Type B pancreatic cell (in vitro differentiated cells): ENCODE measurements at regions not wholly inside any gene's neighbourhood (a gene's known extent, or its start where the extent isn't known, plus 50 kb on each side); places are given as distances from the start of the nearest gene placed in this dataset.
A peak's percentile ranks its signal among the peaks of the same experiment; 100 is the strongest.

Source experiments
- DNase-seq: peaks from one replicate; pipeline ENCODE4 v3.0.0; 2021; ENCODE audit warnings: mixed read lengths; ENCODE audit not compliant: unreplicated experiment; ENCODE audit errors: extremely low spot score
- H3K27ac Mint-ChIP-seq: 2 replicates; pipeline ENCODE4 v1.8.0; 2021; ENCODE audit warnings: mild to moderate bottlenecking, mixed read lengths
- H3K27me3 Mint-ChIP-seq: 2 replicates; pipeline ENCODE4 v1.8.0; 2021; ENCODE audit warnings: mixed read lengths
- H3K36me3 Mint-ChIP-seq: 2 replicates; pipeline ENCODE4 v1.8.0; 2021; ENCODE audit warnings: mixed read lengths
- H3K4me1 Mint-ChIP-seq: one replicate; pipeline ENCODE4 v1.8.0; 2021; ENCODE audit warnings: mixed read lengths; ENCODE audit not compliant: unreplicated experiment
- H3K4me3 Mint-ChIP-seq: 2 replicates; pipeline ENCODE4 v1.8.0; 2021; ENCODE audit warnings: mild to moderate bottlenecking, mixed read lengths
- H3K9me3 Mint-ChIP-seq: 2 replicates; pipeline ENCODE4 v1.8.0; 2021; ENCODE audit warnings: mixed read lengths
- CTCF ChIP-seq: fragments of 200-600 bp; sonication (generic); conservative IDR thresholded peaks from 2 replicates; pipeline ENCODE4 v1.5.0; 2021; ENCODE audit warnings: antibody characterized with exemption, mild to moderate bottlenecking

GRCh38 chr17:72379516-72379915 lies 258.7 kb downstream of the SOX9 start:
- no peaks in the 10 kb centered on the region for H3K36me3 Mint-ChIP-seq
- no peaks in the 10 kb centered on the region for H3K9me3 Mint-ChIP-seq
- H3K27me3 Mint-ChIP-seq = peaks cover 3% of the 10 kb centered on the region
- peak overlapping the region; percentile 44 for H3K27ac Mint-ChIP-seq
- H3K4me3 Mint-ChIP-seq = no peak overlapping the region
- no peak for TF ChIP-seq CTCF
- no peak for DNase-seq
- H3K4me1 Mint-ChIP-seq = peaks cover 62% of the 10 kb centered on the region

- TF ChIP-seq CTCF = no peak
- no peaks in the 10 kb centered on the region for H3K9me3 Mint-ChIP-seq
- peaks cover 62% of the 10 kb centered on the region for H3K4me1 Mint-ChIP-seq
- no peak for DNase-seq
- peaks cover 3% of the 10 kb centered on the region for H3K27me3 Mint-ChIP-seq
- no peak overlapping the region for H3K4me3 Mint-ChIP-seq
- H3K36me3 Mint-ChIP-seq = no peaks in the 10 kb centered on the region
- H3K27ac Mint-ChIP-seq = no peak overlapping the region
Observed at GRCh38 chr17:72380120-72380519, 259.3 kb downstream of the SOX9 start.

GRCh38 chr17:72380737-72381136 lies 259.9 kb downstream of the SOX9 start:
- Mint-ChIP-seq H3K4me3 (no peak overlapping the region), H3K36me3 (peaks cover 3% of the 10 kb centered on the region), H3K27ac (no peak overlapping the region), H3K4me1 (peaks cover 67% of the 10 kb centered on the region), H3K9me3 (no peaks in the 10 kb centered on the region), H3K27me3 (peaks cover 3% of the 10 kb centered on the region)
- no peak for DNase-seq
- no peak for TF ChIP-seq CTCF

- H3K36me3 Mint-ChIP-seq = peaks cover 3% of the 10 kb centered on the region
- DNase-seq = no peak
- no peaks in the 10 kb centered on the region for H3K9me3 Mint-ChIP-seq
- H3K4me3 Mint-ChIP-seq = no peak overlapping the region
- no peak overlapping the region for H3K27ac Mint-ChIP-seq
- TF ChIP-seq CTCF = no peak
- H3K27me3 Mint-ChIP-seq = peaks cover 7% of the 10 kb centered on the region
- H3K4me1 Mint-ChIP-seq = peaks cover 68% of the 10 kb centered on the region
Observed at GRCh38 chr17:72381597-72382397, 261.0 kb downstream of the SOX9 start.

- Mint-ChIP-seq H3K4me3 (peak overlapping the region; percentile 41), H3K9me3 (no peaks in the 10 kb centered on the region), H3K36me3 (peaks cover 3% of the 10 kb centered on the region), H3K27me3 (peaks cover 11% of the 10 kb centered on the region), H3K4me1 (peaks cover 73% of the 10 kb centered on the region), H3K27ac (no peak overlapping the region)
- no peak for DNase-seq
- TF ChIP-seq CTCF = no peak
Observed at GRCh38 chr17:72382971-72383722, 262.3 kb downstream of the SOX9 start.
